ENCODE measurements at regions not wholly inside any gene's neighbourhood (a gene's known extent, or its start where the extent isn't known, plus 50 kb on each side); places are given as distances from the start of the nearest gene placed in this dataset.

- H2BK12ac ChIP-seq (ENCODE audit: low read length in 2 of 2) = no peak overlapping the region
- peaks cover 17% of the 10 kb centered on the region for H3K9me3 ChIP-seq (ENCODE audit: control insufficient read depth, low read length)
- no peak overlapping the region for H2AFZ ChIP-seq (ENCODE audit: low read depth, low read length)
- H3K27me3 ChIP-seq (ENCODE audit: control insufficient read depth in 1 of 2, insufficient read depth in 1 of 2, low read length in 2 of 2) = no peaks in the 10 kb centered on the region
- no peak overlapping the region for H3K4ac ChIP-seq (ENCODE audit: low read depth in 1 of 2, low read length in 2 of 2)
- no peak overlapping the region for H4K8ac ChIP-seq (ENCODE audit: low read length)
- no peak overlapping the region for H3K14ac ChIP-seq (ENCODE audit: low read length in 2 of 2)
- no peak overlapping the region for H3K4me2 ChIP-seq (ENCODE audit: low read length, poor library complexity, severe bottlenecking)
- H3K36me3 ChIP-seq (ENCODE audit: control insufficient read depth in 1 of 2, insufficient read depth in 2 of 2, low read depth in 1 of 2, low read length in 2 of 2) = no peaks in the 10 kb centered on the region
- no peak overlapping the region for H3K27ac ChIP-seq (ENCODE audit: low read length, poor library complexity, severe bottlenecking)
- H3K18ac ChIP-seq (ENCODE audit: low read depth in 1 of 2, low read length in 2 of 2) = no peak overlapping the region
- H3K4me3 ChIP-seq (ENCODE audit: insufficient read depth in 1 of 2, low read depth in 1 of 2, low read length in 2 of 2) = no peak overlapping the region
- 67% methylated on average over 1 of the region's 2 CpGs for WGBS
- H2BK5ac ChIP-seq (ENCODE audit: low read depth, low read length, poor library complexity, severe bottlenecking) = no peak overlapping the region
- no peaks in the 10 kb centered on the region for H3K4me1 ChIP-seq (ENCODE audit: control insufficient read depth, insufficient read depth, low read depth, low read length)
- H3K9ac ChIP-seq (ENCODE audit: low read length) = no peak overlapping the region
- no peak overlapping the region for H3K23ac ChIP-seq (ENCODE audit: low read length in 2 of 2)
- no peaks in the 10 kb centered on the region for H3K79me1 ChIP-seq (replicated peaks; ENCODE audit: low read length, poor library complexity, severe bottlenecking)
- no peak overlapping the region for H4K91ac ChIP-seq (ENCODE audit: low read length)
- H2BK120ac ChIP-seq (ENCODE audit: low read depth, low read length) = no peak overlapping the region
- H2AK5ac ChIP-seq (ENCODE audit: low read length, severe bottlenecking) = no peak overlapping the region
- no peak overlapping the region for H2BK15ac ChIP-seq (ENCODE audit: low read depth, poor library complexity, severe bottlenecking)
- DNase-seq = no peak
These were observed 354.3 kb upstream of the CTNND2 start for GRCh38 chr5:12258549-12258948.

GRCh38 chr5:12250454-12250853 is 346.2 kb upstream of the CTNND2 start:
- 64% methylated on average over 2 of the region's 2 CpGs for WGBS
- DNase-seq = no peak

GRCh38 chr5:12248831-12249230 is 344.6 kb upstream of the CTNND2 start:
- no peaks in the 10 kb centered on the region for H3K27me3 ChIP-seq (ENCODE audit: control insufficient read depth in 1 of 2, insufficient read depth in 1 of 2, low read length in 2 of 2)
- H2BK12ac ChIP-seq (ENCODE audit: low read length in 2 of 2) = no peak overlapping the region
- no peaks in the 10 kb centered on the region for H3K4me1 ChIP-seq (ENCODE audit: control insufficient read depth, insufficient read depth, low read depth, low read length)
- H3K27ac ChIP-seq (ENCODE audit: low read length, poor library complexity, severe bottlenecking) = no peak overlapping the region
- no peaks in the 10 kb centered on the region for H3K79me1 ChIP-seq (replicated peaks; ENCODE audit: low read length, poor library complexity, severe bottlenecking)
- no peak overlapping the region for H2AK5ac ChIP-seq (ENCODE audit: low read length, severe bottlenecking)
- H2BK5ac ChIP-seq (ENCODE audit: low read depth, low read length, poor library complexity, severe bottlenecking) = no peak overlapping the region
- no peak overlapping the region for H3K23ac ChIP-seq (ENCODE audit: low read length in 2 of 2)
- H4K91ac ChIP-seq (ENCODE audit: low read length) = no peak overlapping the region
- H3K9ac ChIP-seq (ENCODE audit: low read length) = no peak overlapping the region
- H2AFZ ChIP-seq (ENCODE audit: low read depth, low read length) = no peak overlapping the region
- no peak overlapping the region for H2BK120ac ChIP-seq (ENCODE audit: low read depth, low read length)
- H3K14ac ChIP-seq (ENCODE audit: low read length in 2 of 2) = no peak overlapping the region
- no peak overlapping the region for H3K4me3 ChIP-seq (ENCODE audit: insufficient read depth in 1 of 2, low read depth in 1 of 2, low read length in 2 of 2)
- H3K4me2 ChIP-seq (ENCODE audit: low read length, poor library complexity, severe bottlenecking) = no peak overlapping the region
- peaks cover 11% of the 10 kb centered on the region for H3K9me3 ChIP-seq (ENCODE audit: control insufficient read depth, low read length)
- WGBS = 86% methylated on average over 3 of the region's 3 CpGs
- DNase-seq = no peak
- no peak overlapping the region for H3K4ac ChIP-seq (ENCODE audit: low read depth in 1 of 2, low read length in 2 of 2)
- no peak overlapping the region for H3K18ac ChIP-seq (ENCODE audit: low read depth in 1 of 2, low read length in 2 of 2)
- H2BK15ac ChIP-seq (ENCODE audit: low read depth, poor library complexity, severe bottlenecking) = no peak overlapping the region
- H4K8ac ChIP-seq (ENCODE audit: low read length) = no peak overlapping the region
- no peaks in the 10 kb centered on the region for H3K36me3 ChIP-seq (ENCODE audit: control insufficient read depth in 1 of 2, insufficient read depth in 2 of 2, low read depth in 1 of 2, low read length in 2 of 2)

More at GRCh38 chr5:12250454-12250853, 346.2 kb upstream of the CTNND2 start:
- Histone ChIP-seq H3K79me1 (replicated peaks; ENCODE audit: low read length, poor library complexity, severe bottlenecking) (no peaks in the 10 kb centered on the region), H2AFZ (ENCODE audit: low read depth, low read length) (no peak overlapping the region), H3K4me2 (ENCODE audit: low read length, poor library complexity, severe bottlenecking) (no peak overlapping the region), H4K8ac (ENCODE audit: low read length) (no peak overlapping the region), H3K14ac (ENCODE audit: low read length in 2 of 2) (no peak overlapping the region), H3K27me3 (ENCODE audit: control insufficient read depth in 1 of 2, insufficient read depth in 1 of 2, low read length in 2 of 2) (no peaks in the 10 kb centered on the region), H3K4me1 (ENCODE audit: control insufficient read depth, insufficient read depth, low read depth, low read length) (no peaks in the 10 kb centered on the region), H2BK12ac (ENCODE audit: low read length in 2 of 2) (no peak overlapping the region), H3K23ac (ENCODE audit: low read length in 2 of 2) (no peak overlapping the region), H3K36me3 (ENCODE audit: control insufficient read depth in 1 of 2, insufficient read depth in 2 of 2, low read depth in 1 of 2, low read length in 2 of 2) (no peaks in the 10 kb centered on the region), H2AK5ac (ENCODE audit: low read length, severe bottlenecking) (no peak overlapping the region), H3K9ac (ENCODE audit: low read length) (no peak overlapping the region), H2BK120ac (ENCODE audit: low read depth, low read length) (no peak overlapping the region), H2BK5ac (ENCODE audit: low read depth, low read length, poor library complexity, severe bottlenecking) (no peak overlapping the region), H3K27ac (ENCODE audit: low read length, poor library complexity, severe bottlenecking) (no peak overlapping the region), H2BK15ac (ENCODE audit: low read depth, poor library complexity, severe bottlenecking) (no peak overlapping the region), H4K91ac (ENCODE audit: low read length) (no peak overlapping the region), H3K4me3 (ENCODE audit: insufficient read depth in 1 of 2, low read depth in 1 of 2, low read length in 2 of 2) (no peak overlapping the region), H3K9me3 (ENCODE audit: control insufficient read depth, low read length) (peaks cover 11% of the 10 kb centered on the region), H3K4ac (ENCODE audit: low read depth in 1 of 2, low read length in 2 of 2) (no peak overlapping the region), H3K18ac (ENCODE audit: low read depth in 1 of 2, low read length in 2 of 2) (no peak overlapping the region)

- no peak overlapping the region for H2BK120ac ChIP-seq (ENCODE audit: low read depth, low read length)
- H3K18ac ChIP-seq (ENCODE audit: low read depth in 1 of 2, low read length in 2 of 2) = no peak overlapping the region
- H3K4me2 ChIP-seq (ENCODE audit: low read length, poor library complexity, severe bottlenecking) = no peak overlapping the region
- no peak overlapping the region for H3K9ac ChIP-seq (ENCODE audit: low read length)
- no peak overlapping the region for H3K23ac ChIP-seq (ENCODE audit: low read length in 2 of 2)
- no peaks in the 10 kb centered on the region for H3K4me1 ChIP-seq (ENCODE audit: control insufficient read depth, insufficient read depth, low read depth, low read length)
- no peak overlapping the region for H4K91ac ChIP-seq (ENCODE audit: low read length)
- H3K79me1 ChIP-seq (replicated peaks; ENCODE audit: low read length, poor library complexity, severe bottlenecking) = no peaks in the 10 kb centered on the region
- H3K36me3 ChIP-seq (ENCODE audit: control insufficient read depth in 1 of 2, insufficient read depth in 2 of 2, low read depth in 1 of 2, low read length in 2 of 2) = no peaks in the 10 kb centered on the region
- no peak overlapping the region for H2BK15ac ChIP-seq (ENCODE audit: low read depth, poor library complexity, severe bottlenecking)
- H3K14ac ChIP-seq (ENCODE audit: low read length in 2 of 2) = no peak overlapping the region
- H3K4me3 ChIP-seq (ENCODE audit: insufficient read depth in 1 of 2, low read depth in 1 of 2, low read length in 2 of 2) = no peak overlapping the region
- H4K8ac ChIP-seq (ENCODE audit: low read length) = no peak overlapping the region
- no peak overlapping the region for H3K4ac ChIP-seq (ENCODE audit: low read depth in 1 of 2, low read length in 2 of 2)
- no peaks in the 10 kb centered on the region for H3K27me3 ChIP-seq (ENCODE audit: control insufficient read depth in 1 of 2, insufficient read depth in 1 of 2, low read length in 2 of 2)
- H3K9me3 ChIP-seq (ENCODE audit: control insufficient read depth, low read length) = peaks cover 11% of the 10 kb centered on the region
- no peak overlapping the region for H2BK5ac ChIP-seq (ENCODE audit: low read depth, low read length, poor library complexity, severe bottlenecking)
- H2AK5ac ChIP-seq (ENCODE audit: low read length, severe bottlenecking) = no peak overlapping the region
- no peak overlapping the region for H3K27ac ChIP-seq (ENCODE audit: low read length, poor library complexity, severe bottlenecking)
- no peak overlapping the region for H2AFZ ChIP-seq (ENCODE audit: low read depth, low read length)
- H2BK12ac ChIP-seq (ENCODE audit: low read length in 2 of 2) = no peak overlapping the region
- no peak for DNase-seq
- 53% methylated on average over 5 of the region's 5 CpGs for WGBS
These were observed 341.8 kb upstream of the CTNND2 start for GRCh38 chr5:12246036-12246435.

Data from mesenchymal stem cell (in vitro differentiated cells and primary cell).